ENCODE measurements at regions not wholly inside any gene's neighbourhood (a gene's known extent, or its start where the extent isn't known, plus 50 kb on each side); places are given as distances from the start of the nearest gene placed in this dataset.
"Not testable (repeated sequence)": the region's sequence is repeated elsewhere in the genome, so short reads cannot be mapped to it uniquely, and the experiment has no call there.

DNA sequence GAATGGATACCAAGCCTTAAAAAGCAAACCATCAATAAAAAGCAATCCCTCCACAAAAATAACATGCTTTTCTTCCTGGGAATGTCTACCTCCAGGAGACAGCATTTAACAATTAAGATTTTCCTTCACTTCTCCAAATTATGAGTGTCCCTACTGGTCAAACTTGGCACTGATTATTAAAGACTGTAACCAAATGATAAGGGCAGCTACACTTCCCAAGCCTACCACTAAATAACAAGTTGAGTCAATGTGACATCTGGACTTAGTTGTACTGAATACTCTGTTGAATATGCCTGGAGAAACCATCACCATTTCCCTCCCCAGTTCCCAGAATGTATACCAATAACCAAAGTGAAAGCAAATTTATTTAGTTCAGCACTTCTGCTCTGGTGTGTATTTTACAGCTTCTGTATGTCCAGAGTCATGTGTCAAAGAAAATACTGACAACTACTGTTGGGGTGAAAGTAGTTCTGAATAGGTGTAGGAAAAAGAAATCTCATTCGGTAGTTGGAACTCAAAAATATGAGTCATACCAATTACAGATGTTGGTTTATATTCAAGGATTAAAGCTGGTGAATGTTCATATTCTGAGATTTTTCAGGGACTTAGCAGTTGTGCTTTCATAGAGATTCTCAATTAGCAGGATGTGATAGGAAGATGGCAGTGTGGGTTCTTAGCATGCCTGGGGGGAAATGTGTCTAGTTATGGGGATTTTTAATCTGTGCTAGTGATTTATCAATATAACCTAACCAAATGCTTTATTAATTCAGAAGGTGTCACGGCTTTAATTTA is 1291.6 kb upstream of the GYPC start:
- DNase-seq (no peak), ATAC-seq (replicated peaks) (no peak)
- Mint-ChIP-seq H3K9me3 (peaks cover 7 to 31% of the 10 kb centered on the region in 2 donors), H3K36me3 (ENCODE audit: insufficient read depth) (no peaks in the 10 kb centered on the region), H3K4me1 (ENCODE audit: low read depth in 2 of 2) (no peaks in the 10 kb centered on the region), H3K27me3 (no peaks in the 10 kb centered on the region), H3K4me3 (no peak overlapping the region), H3K27ac (no peak overlapping the region)

DNA sequence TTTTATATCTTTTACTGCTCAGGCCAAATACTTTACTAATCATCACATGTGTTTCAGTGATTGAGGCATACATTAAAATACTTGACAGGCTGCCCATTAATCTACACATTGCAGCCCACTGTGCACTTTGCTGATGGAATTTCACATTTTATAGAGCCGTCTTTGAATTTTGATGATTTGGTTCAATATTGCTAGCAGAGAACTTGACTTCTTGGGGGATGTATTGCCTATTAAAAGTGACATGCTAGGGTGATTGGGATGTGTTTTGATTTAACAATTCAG is 1291.0 kb upstream of the GYPC start:
- no peak overlapping the region for H3K27ac Mint-ChIP-seq
- peaks cover 7 to 33% of the 10 kb centered on the region in 2 donors for H3K9me3 Mint-ChIP-seq
- DNase-seq (no peak), ATAC-seq (replicated peaks) (no peak)
- no peaks in the 10 kb centered on the region for H3K36me3 Mint-ChIP-seq (ENCODE audit: insufficient read depth)
- H3K4me3 Mint-ChIP-seq, result no peak overlapping the region
- H3K27me3 Mint-ChIP-seq, result no peaks in the 10 kb centered on the region
- no peaks in the 10 kb centered on the region for H3K4me1 Mint-ChIP-seq (ENCODE audit: low read depth in 2 of 2)

DNA sequence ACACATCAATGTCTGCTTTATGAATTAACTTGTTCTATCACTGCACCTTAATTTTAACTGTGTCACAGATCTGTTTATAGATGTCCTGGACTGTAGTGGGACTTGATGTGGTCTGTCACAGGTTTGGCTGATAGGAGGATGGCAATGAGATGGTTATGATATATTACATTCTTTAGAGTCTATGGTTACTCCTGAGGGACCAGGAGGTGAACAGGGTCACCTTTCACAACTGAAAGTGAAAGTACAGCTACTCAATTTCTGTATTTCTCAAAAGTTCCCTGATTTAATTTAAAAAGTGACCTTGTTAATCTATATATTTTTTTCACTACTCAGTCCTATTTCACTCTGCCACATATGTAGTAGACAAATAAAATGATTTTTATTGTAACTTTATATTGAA is 1284.1 kb upstream of the GYPC start:
- no peak for DNase-seq
- H3K4me3 Mint-ChIP-seq, result no peak overlapping the region
- H3K4me1 Mint-ChIP-seq (ENCODE audit: low read depth in 2 of 2), result no peaks in the 10 kb centered on the region
- H3K36me3 Mint-ChIP-seq (ENCODE audit: insufficient read depth), result no peaks in the 10 kb centered on the region
- H3K27ac Mint-ChIP-seq, result no peak overlapping the region
- H3K9me3 Mint-ChIP-seq, result peaks cover 2 to 34% of the 10 kb centered on the region in 2 donors
- no peaks in the 10 kb centered on the region for H3K27me3 Mint-ChIP-seq
- no peak for ATAC-seq (replicated peaks)

DNA sequence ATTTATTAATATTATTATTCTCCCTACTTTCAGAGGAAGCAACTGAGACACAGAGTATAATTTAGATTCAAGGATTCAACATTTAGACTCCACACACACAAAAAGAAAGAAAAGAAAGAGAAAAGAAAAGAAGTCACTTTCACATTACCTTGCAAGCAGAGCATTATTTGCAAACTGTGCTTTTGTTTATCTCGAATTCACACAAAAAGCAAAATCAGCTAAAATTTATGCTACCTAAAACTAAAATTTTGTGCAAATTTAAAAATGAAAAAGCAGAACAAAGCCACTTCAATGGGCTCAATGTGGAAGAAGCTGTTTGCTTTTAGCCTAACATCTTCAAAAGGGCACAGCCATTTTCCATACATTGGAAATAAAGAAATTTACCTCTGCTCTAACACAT is 1282.7 kb upstream of the GYPC start:
- DNase-seq (no peak), ATAC-seq (replicated peaks) (no peak)
- no peaks in the 10 kb centered on the region for H3K36me3 Mint-ChIP-seq (ENCODE audit: insufficient read depth)
- H3K9me3 Mint-ChIP-seq, result peaks cover 4 to 34% of the 10 kb centered on the region in 2 donors
- no peaks in the 10 kb centered on the region for H3K27me3 Mint-ChIP-seq
- no peak overlapping the region for H3K27ac Mint-ChIP-seq
- no peak overlapping the region for H3K4me3 Mint-ChIP-seq
- H3K4me1 Mint-ChIP-seq (ENCODE audit: low read depth in 2 of 2), result no peaks in the 10 kb centered on the region

DNA sequence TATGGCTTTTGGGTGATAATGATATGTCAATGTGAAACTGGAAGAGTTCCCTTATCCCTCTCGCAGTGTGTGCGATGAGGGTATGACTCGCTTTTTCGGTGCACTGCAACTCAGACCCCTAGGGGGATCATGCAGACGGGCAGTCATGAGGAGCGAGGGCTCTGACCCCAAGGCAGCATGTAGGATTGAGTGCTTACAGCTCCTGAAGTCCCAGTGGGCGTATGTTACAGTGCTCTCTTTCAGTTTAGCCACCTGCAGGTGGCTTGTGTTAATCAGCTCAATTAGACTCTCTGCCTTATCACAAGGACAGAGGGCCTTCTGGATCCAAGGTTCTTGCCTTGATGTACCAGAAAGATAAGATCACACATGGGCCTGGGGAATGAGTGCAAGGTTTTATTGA is 1269.9 kb upstream of the GYPC start:
- Mint-ChIP-seq H3K27ac (no peak overlapping the region), H3K9me3 (peaks cover 0 to 13% of the 10 kb centered on the region in 2 donors), H3K27me3 (no peaks in the 10 kb centered on the region), H3K4me1 (ENCODE audit: low read depth in 2 of 2) (no peaks in the 10 kb centered on the region), H3K4me3 (no peak overlapping the region), H3K36me3 (ENCODE audit: insufficient read depth) (no peaks in the 10 kb centered on the region)
- ATAC-seq (replicated peaks) (no peak), DNase-seq (no peak)

DNA sequence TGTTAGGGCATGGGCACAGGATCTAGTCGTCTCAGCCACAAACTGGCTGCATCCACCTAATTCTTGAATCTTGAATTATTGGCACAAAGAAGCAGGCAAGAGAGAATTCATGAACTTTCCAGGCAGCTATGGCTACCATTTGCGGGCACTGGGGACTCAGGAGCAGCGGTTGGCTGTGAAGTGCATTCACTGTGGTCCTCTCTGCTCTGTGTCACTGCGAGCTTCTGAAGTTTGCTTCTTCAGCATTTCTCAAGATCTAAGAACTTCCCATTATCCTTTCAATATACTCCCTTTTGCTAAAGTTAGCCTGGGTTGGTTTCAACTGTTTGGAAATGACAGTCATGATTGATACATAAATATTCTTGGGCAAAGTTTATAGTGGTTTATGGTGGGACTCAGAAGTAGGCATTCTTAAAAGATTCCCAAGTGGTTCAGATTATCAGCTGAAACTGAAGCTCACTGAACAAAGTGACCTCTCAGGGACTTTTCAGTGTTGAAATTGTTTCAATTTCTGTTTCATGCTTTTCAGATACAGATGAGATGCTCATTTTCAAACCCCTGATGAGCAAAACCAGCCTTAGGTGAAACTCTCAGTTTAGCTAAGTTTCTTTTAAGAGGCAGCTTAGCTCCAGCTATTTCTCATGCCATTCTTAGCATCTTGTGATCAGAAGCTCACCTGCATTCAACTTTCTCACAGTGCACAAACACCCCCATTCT is 1258.3 kb upstream of the GYPC start:
- no peak for ATAC-seq (replicated peaks)

DNA sequence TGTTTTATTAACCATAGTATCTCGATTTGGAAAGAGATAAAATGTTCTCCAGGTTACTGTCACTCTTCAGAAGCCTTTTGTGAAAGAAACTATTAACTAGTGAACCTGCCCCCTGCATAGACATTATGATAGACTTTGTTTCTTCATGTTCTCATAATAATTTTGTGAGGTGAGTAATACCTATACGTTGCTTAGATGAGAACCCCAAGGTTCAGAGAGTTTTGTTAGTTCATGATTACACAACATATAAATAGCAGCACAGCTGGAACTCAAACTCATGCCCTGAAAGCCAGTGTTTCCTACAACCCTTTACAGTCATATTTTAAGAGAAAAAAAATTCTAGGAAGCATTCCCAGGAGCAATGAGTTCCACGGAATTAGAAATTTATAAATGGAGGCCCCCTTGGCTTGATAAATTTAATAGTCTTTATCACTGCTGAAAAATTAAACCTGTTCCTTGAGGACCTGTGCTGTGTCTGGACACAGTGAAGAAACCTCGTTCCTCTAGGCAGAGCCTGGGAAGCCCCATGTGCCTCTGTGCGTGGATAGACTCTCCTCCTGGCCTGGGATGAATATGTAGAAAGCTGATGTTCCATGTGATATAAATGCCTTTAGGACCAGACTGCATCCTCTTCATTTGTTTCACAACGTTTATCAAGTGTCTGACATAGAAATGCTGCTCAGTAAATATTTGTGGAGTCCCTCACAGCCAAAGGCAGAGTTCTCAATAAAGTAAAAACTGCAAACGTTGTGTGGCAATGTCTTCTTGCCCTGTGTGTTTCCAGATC is 1257.0 kb upstream of the GYPC start:
- Mint-ChIP-seq H3K4me1 (ENCODE audit: low read depth in 2 of 2) (no peaks in the 10 kb centered on the region), H3K9me3 (peaks cover 0 to 6% of the 10 kb centered on the region in 2 donors), H3K4me3 (no peak overlapping the region), H3K27ac (no peak overlapping the region), H3K36me3 (ENCODE audit: insufficient read depth) (no peaks in the 10 kb centered on the region), H3K27me3 (no peaks in the 10 kb centered on the region)
- ATAC-seq (replicated peaks) (no peak), DNase-seq (no peak)

More for the DNA sequence above, 1258.3 kb upstream of the GYPC start:
- no peaks in the 10 kb centered on the region for H3K36me3 Mint-ChIP-seq (ENCODE audit: insufficient read depth)
- H3K27ac Mint-ChIP-seq, result no peak overlapping the region
- DNase-seq, result no peak
- H3K27me3 Mint-ChIP-seq, result no peaks in the 10 kb centered on the region
- H3K4me3 Mint-ChIP-seq, result no peak overlapping the region
- peaks cover 0 to 2% of the 10 kb centered on the region in 2 donors for H3K9me3 Mint-ChIP-seq
- H3K4me1 Mint-ChIP-seq (ENCODE audit: low read depth in 2 of 2), result no peaks in the 10 kb centered on the region

DNA sequence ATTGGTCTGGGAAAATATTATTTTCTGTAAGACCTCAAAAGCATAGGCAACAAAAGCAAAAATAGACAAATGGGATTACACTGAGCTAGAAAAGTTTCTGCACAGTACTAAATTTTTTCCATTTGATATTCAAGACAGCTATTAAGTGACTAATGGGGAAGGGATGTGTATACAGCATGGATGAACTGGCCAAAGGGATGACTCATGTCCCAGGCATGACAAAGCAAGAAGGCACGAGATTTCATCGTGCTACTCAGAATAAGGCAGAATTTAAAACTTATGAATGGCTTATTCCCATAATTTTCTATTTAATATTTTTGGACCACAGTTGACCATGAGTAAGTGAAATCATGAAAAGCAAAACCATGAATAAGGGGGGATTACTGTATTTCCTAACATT is 1250.1 kb upstream of the GYPC start:
- no peak for DNase-seq
- H3K27ac Mint-ChIP-seq, result no peak overlapping the region
- H3K9me3 Mint-ChIP-seq, result peaks cover 0 to 5% of the 10 kb centered on the region in 2 donors
- H3K27me3 Mint-ChIP-seq, result no peaks in the 10 kb centered on the region
- no peaks in the 10 kb centered on the region for H3K4me1 Mint-ChIP-seq (ENCODE audit: low read depth in 2 of 2)
- H3K36me3 Mint-ChIP-seq (ENCODE audit: insufficient read depth), result no peaks in the 10 kb centered on the region
- ATAC-seq (replicated peaks), result no peak
- no peak overlapping the region for H3K4me3 Mint-ChIP-seq

DNA sequence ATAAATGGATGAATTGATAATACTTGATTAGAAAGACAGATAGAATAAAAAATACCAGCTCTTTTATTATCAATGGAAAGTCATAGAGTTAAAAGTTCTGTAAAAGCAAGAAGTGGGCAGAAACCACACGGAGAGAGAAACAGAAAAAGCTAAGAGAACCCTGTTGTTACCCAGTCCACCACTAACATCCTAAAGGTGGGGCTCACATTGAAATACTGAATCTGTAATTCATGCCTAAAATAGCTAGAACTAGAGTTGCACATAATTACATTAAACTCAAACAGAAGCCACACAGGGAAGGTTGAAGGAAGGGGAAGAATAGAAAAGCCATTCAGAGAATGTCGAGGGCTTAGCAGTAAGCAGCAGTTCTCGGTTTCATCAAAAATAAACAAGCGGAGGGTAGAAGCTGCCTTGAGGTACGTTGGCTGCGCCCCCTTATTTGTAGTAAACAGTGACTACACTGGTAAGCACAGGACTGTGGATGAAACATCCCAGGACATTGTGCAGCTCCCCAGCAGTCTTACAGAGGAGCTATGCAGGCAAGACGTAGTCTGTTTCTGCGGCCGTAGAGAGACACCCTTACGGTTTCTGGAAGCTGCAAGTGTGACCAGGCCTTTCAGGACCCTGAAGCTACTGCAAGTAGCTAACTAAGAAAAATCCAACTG is 1247.0 kb upstream of the GYPC start:
- H3K9me3 Mint-ChIP-seq, result peaks cover 0 to 2% of the 10 kb centered on the region in 2 donors
- no peak overlapping the region for H3K4me3 Mint-ChIP-seq
- H3K27ac Mint-ChIP-seq, result no peak overlapping the region
- no peaks in the 10 kb centered on the region for H3K4me1 Mint-ChIP-seq (ENCODE audit: low read depth in 2 of 2)
- no peaks in the 10 kb centered on the region for H3K36me3 Mint-ChIP-seq (ENCODE audit: insufficient read depth)
- DNase-seq, result no peak
- ATAC-seq (replicated peaks), result no peak
- H3K27me3 Mint-ChIP-seq, result no peaks in the 10 kb centered on the region

DNA sequence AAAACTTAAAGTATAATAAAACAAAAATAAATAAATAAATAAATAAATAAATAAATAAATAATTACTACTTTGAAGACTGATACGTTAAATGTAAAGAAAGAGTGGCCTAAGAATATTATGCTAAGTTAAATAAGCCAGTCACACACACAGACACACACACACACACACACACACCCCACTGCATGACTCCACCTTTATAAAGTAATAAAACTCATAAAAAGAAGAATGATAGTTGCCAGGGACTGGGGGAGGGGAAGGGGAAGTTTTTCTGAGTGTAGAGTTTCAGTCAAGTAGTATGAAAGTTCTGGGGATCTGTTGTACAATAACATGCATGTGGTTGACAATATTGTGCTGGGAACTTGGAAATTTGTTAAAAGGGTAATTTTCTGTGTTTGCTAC is 1237.5 kb upstream of the GYPC start:
- DNase-seq (no peak), ATAC-seq (replicated peaks) (no peak)
- Mint-ChIP-seq H3K9me3 (peaks cover 0 to 7% of the 10 kb centered on the region in 2 donors), H3K4me1 (ENCODE audit: low read depth in 2 of 2) (no peaks in the 10 kb centered on the region), H3K36me3 (ENCODE audit: insufficient read depth) (no peaks in the 10 kb centered on the region), H3K4me3 (no peak overlapping the region), H3K27me3 (no peaks in the 10 kb centered on the region), H3K27ac (no peak overlapping the region)

DNA sequence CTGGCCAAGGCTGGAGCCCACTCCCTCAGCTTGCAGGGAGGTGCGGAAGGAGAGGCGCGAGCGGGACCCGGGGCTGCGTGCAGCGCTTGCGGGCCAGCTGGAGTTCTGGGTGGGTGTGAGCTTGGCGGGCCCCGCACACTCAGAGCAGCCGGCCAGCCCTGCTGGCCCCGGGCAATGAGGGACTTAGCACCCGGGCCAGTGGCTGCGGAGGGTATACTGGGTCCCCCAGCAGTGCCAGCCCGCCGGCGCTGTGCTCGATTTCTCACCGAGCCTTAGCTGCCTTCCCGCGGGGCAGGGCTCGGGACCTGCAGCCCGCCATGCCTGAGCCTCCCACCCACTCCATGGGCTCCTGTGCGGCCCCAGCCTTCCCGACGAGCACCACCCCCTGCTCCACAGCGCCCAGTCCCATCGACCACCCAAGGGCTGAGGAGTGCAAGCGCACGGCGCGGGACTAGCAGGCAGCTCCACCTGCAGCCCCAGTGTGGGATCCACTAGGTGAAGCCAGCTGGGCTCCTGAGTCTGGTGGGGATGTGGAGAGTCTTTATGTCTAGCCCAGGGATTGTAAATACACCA is 1233.7 kb upstream of the GYPC start:
- not testable (repeated sequence) for H3K4me1 Mint-ChIP-seq (ENCODE audit: low read depth in 2 of 2); H3K27me3 Mint-ChIP-seq; H3K4me3 Mint-ChIP-seq; ATAC-seq (replicated peaks); H3K27ac Mint-ChIP-seq; DNase-seq; H3K9me3 Mint-ChIP-seq; H3K36me3 Mint-ChIP-seq (ENCODE audit: insufficient read depth)

DNA sequence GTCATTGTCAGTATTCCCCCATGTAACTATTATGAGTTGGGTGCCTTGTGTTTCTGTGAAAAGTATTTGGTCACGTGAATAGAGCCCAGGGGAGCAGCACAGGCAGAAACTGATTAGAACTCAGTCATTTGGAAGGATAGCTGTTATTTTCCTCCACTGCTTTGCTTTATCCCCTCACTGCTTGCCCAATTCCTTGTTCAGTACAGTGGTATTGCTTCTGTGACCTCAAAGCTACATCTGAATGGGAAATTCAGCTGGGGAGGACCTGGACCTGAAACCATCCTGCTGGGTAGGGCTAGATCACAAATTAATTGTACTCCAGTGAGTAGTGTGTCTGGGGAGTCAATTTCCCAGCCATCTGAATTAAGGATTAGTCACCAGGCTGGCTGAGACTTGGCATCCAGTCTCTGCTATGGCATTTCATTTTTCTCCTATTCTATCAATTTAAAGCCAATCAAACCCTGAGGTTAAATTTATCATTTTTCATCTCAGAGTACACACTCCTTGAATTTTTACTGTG is 1231.6 kb upstream of the GYPC start:
- no peak for ATAC-seq (replicated peaks)
- H3K4me1 Mint-ChIP-seq (ENCODE audit: low read depth in 2 of 2), result no peaks in the 10 kb centered on the region
- no peak for DNase-seq
- H3K4me3 Mint-ChIP-seq, result no peak overlapping the region
- no peaks in the 10 kb centered on the region for H3K9me3 Mint-ChIP-seq
- H3K27me3 Mint-ChIP-seq, result no peaks in the 10 kb centered on the region
- no peak overlapping the region for H3K27ac Mint-ChIP-seq
- no peaks in the 10 kb centered on the region for H3K36me3 Mint-ChIP-seq (ENCODE audit: insufficient read depth)

DNA sequence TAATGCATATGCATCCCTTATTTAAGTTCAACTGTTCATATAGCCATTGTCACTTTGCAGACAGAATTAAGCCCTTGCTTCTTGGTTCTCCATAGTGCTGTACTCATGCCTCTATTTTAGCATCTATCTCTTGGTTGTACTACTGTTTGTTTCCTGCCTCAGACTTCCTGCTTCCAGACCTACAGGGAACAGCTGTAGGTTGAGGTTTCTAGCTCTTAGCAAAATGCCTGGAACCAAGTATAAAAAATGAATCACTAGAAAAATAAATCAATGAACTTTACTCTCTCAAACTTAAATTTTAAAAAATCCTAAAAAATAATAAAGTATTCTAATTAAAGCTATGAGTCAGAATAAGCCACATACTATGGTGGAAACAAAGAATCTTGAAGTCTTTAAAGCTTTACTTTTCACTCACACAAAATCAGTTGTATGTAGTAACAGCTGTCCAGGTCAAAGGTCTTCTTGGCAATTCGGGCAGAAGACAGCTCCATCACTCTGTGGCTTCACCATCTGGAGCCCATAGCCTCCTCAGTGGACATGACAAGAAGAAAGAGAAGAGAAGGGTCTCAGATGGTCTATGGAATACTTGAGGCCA is 1228.1 kb upstream of the GYPC start:
- H3K4me1 Mint-ChIP-seq (ENCODE audit: low read depth in 2 of 2), result no peaks in the 10 kb centered on the region
- H3K27ac Mint-ChIP-seq, result no peak overlapping the region
- ATAC-seq (replicated peaks) (no peak), DNase-seq (no peak)
- no peaks in the 10 kb centered on the region for H3K9me3 Mint-ChIP-seq
- H3K4me3 Mint-ChIP-seq, result no peak overlapping the region
- no peaks in the 10 kb centered on the region for H3K36me3 Mint-ChIP-seq (ENCODE audit: insufficient read depth)
- H3K27me3 Mint-ChIP-seq, result no peaks in the 10 kb centered on the region

Data from effector memory CD8-positive, alpha-beta T cell (primary cell).